HEK293 (cell line): ENCODE measurements at regions not wholly inside any gene's neighbourhood (a gene's known extent, or its start where the extent isn't known, plus 50 kb on each side); places are given as distances from the start of the nearest gene placed in this dataset.

Source experiments
- CTCF ChIA-PET: fragments of 350-600 bp; formaldehyde crosslinking; extraction: SDS; loops from one replicate; lab custom pipeline; 2021; ENCODE audit warnings: antibody characterized with exemption; lab: Yijun Ruan, JAX
- POLR2A ChIA-PET: fragments of 300-600 bp; formaldehyde crosslinking; extraction: SDS; loops from one replicate; lab custom pipeline; 2020; ENCODE audit warnings: antibody characterized with exemption, inconsistent platforms; lab: Yijun Ruan, JAX
- H3K27ac ChIP-seq: fragments of 200-500 bp; sonication (Bioruptor generic); 2 replicates; pipeline ENCODE4 v1.5.1; 2014; ENCODE audit warnings: low read depth, low read length, control low read depth, inconsistent platforms; ENCODE audit errors: extremely low read depth
- H3K36me3 ChIP-seq, 2 experiments: fragments of 200-500 bp in 1 of 2; sonication (Bioruptor generic) in 1 of 2; 1 replicate in 1 of 2; 2 replicates in 1 of 2; pipeline ENCODE4 v1.5.1; 2014 to 2017; ENCODE audit warnings: inconsistent platforms in 2 of 2, low read length in 2 of 2; ENCODE audit not compliant: control insufficient read depth in 2 of 2, insufficient read depth in 1 of 2
- H3K4me1 ChIP-seq: fragments of 200-500 bp; sonication (Bioruptor generic); 2 replicates; pipeline ENCODE4 v1.5.1; 2014; ENCODE audit warnings: mild to moderate bottlenecking, low read length, inconsistent platforms; ENCODE audit not compliant: control insufficient read depth, insufficient read depth
- H3K4me3 ChIP-seq: 2 replicates; pipeline ENCODE4 v1.5.1; 2011; ENCODE audit warnings: low read depth, mild to moderate bottlenecking, control low read depth, low read length, moderate library complexity
- H3K9me3 ChIP-seq: fragments of 200-500 bp; sonication (Bioruptor generic); 2 replicates; pipeline ENCODE4 v1.5.1; 2014; ENCODE audit warnings: low read depth, low read length, inconsistent platforms; ENCODE audit not compliant: control insufficient read depth, insufficient read depth
- FEZF1 ChIP-seq: fragments of 450-650 bp; formaldehyde crosslinking; IDR thresholded peaks from 2 replicates; pipeline ENCODE4 v1.5.1; 2016; ENCODE audit warnings: missing biosample characterization, missing genetic modification characterization
- YY2 ChIP-seq: fragments of 450-650 bp; formaldehyde crosslinking; IDR thresholded peaks from 2 replicates; pipeline ENCODE4 v1.5.1; 2016; ENCODE audit warnings: missing biosample characterization, missing genetic modification characterization
- ZBTB20 ChIP-seq: fragments of 450-650 bp; formaldehyde crosslinking; IDR thresholded peaks from 2 replicates; pipeline ENCODE4 v1.5.1; 2016; ENCODE audit warnings: missing biosample characterization, missing genetic modification characterization
- ZIC2 ChIP-seq: fragments of 450-650 bp; formaldehyde crosslinking; IDR thresholded peaks from 2 replicates; pipeline ENCODE4 v1.5.1; 2016; ENCODE audit warnings: missing biosample characterization, missing genetic modification characterization
- ZNF169 ChIP-seq: fragments of 450-650 bp; formaldehyde crosslinking; IDR thresholded peaks from 2 replicates; pipeline ENCODE4 v1.5.1; 2016; ENCODE audit warnings: missing biosample characterization, missing genetic modification characterization
- ZNF175 ChIP-seq: fragments of 450-650 bp; formaldehyde crosslinking; IDR thresholded peaks from 2 replicates; pipeline ENCODE4 v1.5.1; 2016; ENCODE audit warnings: missing biosample characterization, missing genetic modification characterization
- ZNF19 ChIP-seq: fragments of 450-650 bp; formaldehyde crosslinking; IDR thresholded peaks from 2 replicates; pipeline ENCODE4; 2016; ENCODE audit warnings: missing biosample characterization, missing genetic modification characterization, low read depth
- ZNF426 ChIP-seq: fragments of 450-650 bp; formaldehyde crosslinking; IDR thresholded peaks from 2 replicates; pipeline ENCODE4 v1.5.1; 2017; ENCODE audit warnings: missing biosample characterization, missing genetic modification characterization, mild to moderate bottlenecking, inconsistent platforms, moderate library complexity
- ZNF544 ChIP-seq: fragments of 450-650 bp; formaldehyde crosslinking; IDR thresholded peaks from 2 replicates; pipeline ENCODE4 v1.5.0; 2017; ENCODE audit warnings: missing biosample characterization, missing genetic modification characterization
- ZNF571 ChIP-seq: fragments of 450-650 bp; formaldehyde crosslinking; IDR thresholded peaks from 2 replicates; pipeline ENCODE4 v1.5.0; 2017; ENCODE audit warnings: missing biosample characterization, missing genetic modification characterization
- ZNF623 ChIP-seq: fragments of 450-650 bp; formaldehyde crosslinking; IDR thresholded peaks from 2 replicates; pipeline ENCODE4 v1.5.1; 2016; ENCODE audit warnings: missing biosample characterization, missing genetic modification characterization
- ZNF624 ChIP-seq: fragments of 450-650 bp; formaldehyde crosslinking; IDR thresholded peaks from 2 replicates; pipeline ENCODE4 v1.5.1; 2017; ENCODE audit warnings: missing biosample characterization, missing genetic modification characterization
- ZNF76 ChIP-seq: fragments of 450-650 bp; formaldehyde crosslinking; IDR thresholded peaks from 2 replicates; pipeline ENCODE4; 2016; ENCODE audit warnings: low read depth, missing biosample characterization, missing genetic modification characterization, borderline replicate concordance
- ZXDB ChIP-seq: fragments of 450-650 bp; formaldehyde crosslinking; IDR thresholded peaks from 2 replicates; pipeline ENCODE4 v1.5.1; 2016; ENCODE audit warnings: missing biosample characterization, missing genetic modification characterization
- TF ChIP-seq, protein P1 (sequence below): sonication (generic); formaldehyde crosslinking; IDR thresholded peaks from 2 replicates; pipeline ENCODE4 v1.8.1; 2022; ENCODE audit warnings: mild to moderate bottlenecking, moderate library complexity, missing genetic modification reagents
- TF ChIP-seq, protein P2 (sequence below): fragments of 450-650 bp; formaldehyde crosslinking; IDR thresholded peaks from 2 replicates; pipeline ENCODE4 v1.5.1; 2016; ENCODE audit warnings: missing biosample characterization, missing genetic modification characterization
- TF ChIP-seq, protein P3 (sequence below): fragments of 450-650 bp; formaldehyde crosslinking; IDR thresholded peaks from 2 replicates; pipeline ENCODE4 v1.5.1; 2016; ENCODE audit warnings: missing biosample characterization, missing genetic modification characterization, borderline replicate concordance
- TF ChIP-seq, protein P4 (sequence below): fragments of 450-650 bp; formaldehyde crosslinking; IDR thresholded peaks from 2 replicates; pipeline ENCODE4 v1.5.1; 2016; ENCODE audit warnings: missing biosample characterization, missing genetic modification characterization
- TF ChIP-seq, protein P5 (sequence below): fragments of 450-650 bp; formaldehyde crosslinking; IDR thresholded peaks from 2 replicates; pipeline ENCODE4 v1.5.1; 2017; ENCODE audit warnings: missing biosample characterization, missing genetic modification characterization
- TF ChIP-seq, protein P6 (sequence below): fragments of 450-650 bp; formaldehyde crosslinking; optimal IDR thresholded peaks from 2 replicates; pipeline ENCODE3; 2016; ENCODE audit warnings: missing biosample characterization, mild to moderate bottlenecking, missing genetic modification characterization
- TF ChIP-seq, protein P7 (sequence below): fragments of 450-650 bp; formaldehyde crosslinking; IDR thresholded peaks from 2 replicates; pipeline ENCODE4 v1.5.1; 2016; ENCODE audit warnings: missing biosample characterization, missing genetic modification characterization

DNA sequence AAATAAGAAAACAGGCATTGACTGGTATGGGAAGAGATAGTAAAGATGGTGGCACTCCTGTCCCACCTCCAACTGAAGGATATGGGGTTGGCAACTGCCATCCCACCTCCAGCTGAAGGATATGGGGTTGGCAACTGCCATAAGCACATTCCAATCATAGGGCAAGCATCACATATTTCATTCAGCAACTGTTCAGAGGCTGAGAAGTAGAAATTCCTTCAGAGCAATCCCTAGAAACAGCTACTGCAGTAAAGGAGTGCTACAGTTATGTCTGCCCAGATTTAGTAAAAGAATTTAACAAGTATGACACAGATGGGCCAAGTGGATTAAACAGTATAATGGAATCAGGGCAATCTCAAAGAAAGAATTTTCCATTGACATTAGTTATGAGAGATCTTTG, 156.8 kb downstream of the IMPG2 start:
- TF ChIP-seq, protein P1, sequence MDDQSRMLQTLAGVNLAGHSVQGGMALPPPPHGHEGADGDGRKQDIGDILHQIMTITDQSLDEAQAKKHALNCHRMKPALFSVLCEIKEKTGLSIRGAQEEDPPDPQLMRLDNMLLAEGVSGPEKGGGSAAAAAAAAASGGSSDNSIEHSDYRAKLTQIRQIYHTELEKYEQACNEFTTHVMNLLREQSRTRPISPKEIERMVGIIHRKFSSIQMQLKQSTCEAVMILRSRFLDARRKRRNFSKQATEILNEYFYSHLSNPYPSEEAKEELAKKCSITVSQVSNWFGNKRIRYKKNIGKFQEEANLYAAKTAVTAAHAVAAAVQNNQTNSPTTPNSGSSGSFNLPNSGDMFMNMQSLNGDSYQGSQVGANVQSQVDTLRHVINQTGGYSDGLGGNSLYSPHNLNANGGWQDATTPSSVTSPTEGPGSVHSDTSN: no peak
- TF ChIP-seq ZNF571 (tag by site-specific recombination) (no peak), ZNF624 (no peak), ZXDB (tag by site-specific recombination) (no peak), ZNF169 (tag by site-specific recombination) (no peak), ZNF76 (tag by site-specific recombination) (no peak), ZNF623 (tag by site-specific recombination) (no peak), ZIC2 (tag by site-specific recombination) (no peak), FEZF1 (tag by site-specific recombination) (no peak)
- TF ChIP-seq, protein P2, sequence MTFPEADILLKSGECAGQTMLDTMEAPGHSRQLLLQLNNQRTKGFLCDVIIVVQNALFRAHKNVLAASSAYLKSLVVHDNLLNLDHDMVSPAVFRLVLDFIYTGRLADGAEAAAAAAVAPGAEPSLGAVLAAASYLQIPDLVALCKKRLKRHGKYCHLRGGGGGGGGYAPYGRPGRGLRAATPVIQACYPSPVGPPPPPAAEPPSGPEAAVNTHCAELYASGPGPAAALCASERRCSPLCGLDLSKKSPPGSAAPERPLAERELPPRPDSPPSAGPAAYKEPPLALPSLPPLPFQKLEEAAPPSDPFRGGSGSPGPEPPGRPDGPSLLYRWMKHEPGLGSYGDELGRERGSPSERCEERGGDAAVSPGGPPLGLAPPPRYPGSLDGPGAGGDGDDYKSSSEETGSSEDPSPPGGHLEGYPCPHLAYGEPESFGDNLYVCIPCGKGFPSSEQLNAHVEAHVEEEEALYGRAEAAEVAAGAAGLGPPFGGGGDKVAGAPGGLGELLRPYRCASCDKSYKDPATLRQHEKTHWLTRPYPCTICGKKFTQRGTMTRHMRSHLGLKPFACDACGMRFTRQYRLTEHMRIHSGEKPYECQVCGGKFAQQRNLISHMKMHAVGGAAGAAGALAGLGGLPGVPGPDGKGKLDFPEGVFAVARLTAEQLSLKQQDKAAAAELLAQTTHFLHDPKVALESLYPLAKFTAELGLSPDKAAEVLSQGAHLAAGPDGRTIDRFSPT (tag by site-specific recombination): no peak
- TF ChIP-seq, protein P3, sequence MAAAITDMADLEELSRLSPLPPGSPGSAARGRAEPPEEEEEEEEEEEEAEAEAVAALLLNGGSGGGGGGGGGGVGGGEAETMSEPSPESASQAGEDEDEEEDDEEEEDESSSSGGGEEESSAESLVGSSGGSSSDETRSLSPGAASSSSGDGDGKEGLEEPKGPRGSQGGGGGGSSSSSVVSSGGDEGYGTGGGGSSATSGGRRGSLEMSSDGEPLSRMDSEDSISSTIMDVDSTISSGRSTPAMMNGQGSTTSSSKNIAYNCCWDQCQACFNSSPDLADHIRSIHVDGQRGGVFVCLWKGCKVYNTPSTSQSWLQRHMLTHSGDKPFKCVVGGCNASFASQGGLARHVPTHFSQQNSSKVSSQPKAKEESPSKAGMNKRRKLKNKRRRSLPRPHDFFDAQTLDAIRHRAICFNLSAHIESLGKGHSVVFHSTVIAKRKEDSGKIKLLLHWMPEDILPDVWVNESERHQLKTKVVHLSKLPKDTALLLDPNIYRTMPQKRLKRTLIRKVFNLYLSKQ (tag by site-specific recombination): no peak
- TF ChIP-seq, protein P4, sequence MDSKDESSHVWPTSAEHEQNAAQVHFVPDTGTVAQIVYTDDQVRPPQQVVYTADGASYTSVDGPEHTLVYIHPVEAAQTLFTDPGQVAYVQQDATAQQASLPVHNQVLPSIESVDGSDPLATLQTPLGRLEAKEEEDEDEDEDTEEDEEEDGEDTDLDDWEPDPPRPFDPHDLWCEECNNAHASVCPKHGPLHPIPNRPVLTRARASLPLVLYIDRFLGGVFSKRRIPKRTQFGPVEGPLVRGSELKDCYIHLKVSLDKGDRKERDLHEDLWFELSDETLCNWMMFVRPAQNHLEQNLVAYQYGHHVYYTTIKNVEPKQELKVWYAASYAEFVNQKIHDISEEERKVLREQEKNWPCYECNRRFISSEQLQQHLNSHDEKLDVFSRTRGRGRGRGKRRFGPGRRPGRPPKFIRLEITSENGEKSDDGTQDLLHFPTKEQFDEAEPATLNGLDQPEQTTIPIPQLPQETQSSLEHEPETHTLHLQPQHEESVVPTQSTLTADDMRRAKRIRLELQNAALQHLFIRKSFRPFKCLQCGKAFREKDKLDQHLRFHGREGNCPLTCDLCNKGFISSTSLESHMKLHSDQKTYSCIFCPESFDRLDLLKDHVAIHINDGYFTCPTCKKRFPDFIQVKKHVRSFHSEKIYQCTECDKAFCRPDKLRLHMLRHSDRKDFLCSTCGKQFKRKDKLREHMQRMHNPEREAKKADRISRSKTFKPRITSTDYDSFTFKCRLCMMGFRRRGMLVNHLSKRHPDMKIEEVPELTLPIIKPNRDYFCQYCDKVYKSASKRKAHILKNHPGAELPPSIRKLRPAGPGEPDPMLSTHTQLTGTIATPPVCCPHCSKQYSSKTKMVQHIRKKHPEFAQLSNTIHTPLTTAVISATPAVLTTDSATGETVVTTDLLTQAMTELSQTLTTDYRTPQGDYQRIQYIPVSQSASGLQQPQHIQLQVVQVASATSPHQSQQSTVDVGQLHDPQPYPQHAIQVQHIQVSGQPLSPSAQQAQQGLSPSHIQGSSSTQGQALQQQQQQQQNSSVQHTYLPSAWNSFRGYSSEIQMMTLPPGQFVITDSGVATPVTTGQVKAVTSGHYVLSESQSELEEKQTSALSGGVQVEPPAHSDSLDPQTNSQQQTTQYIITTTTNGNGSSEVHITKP: no peak
- TF ChIP-seq, protein P5, sequence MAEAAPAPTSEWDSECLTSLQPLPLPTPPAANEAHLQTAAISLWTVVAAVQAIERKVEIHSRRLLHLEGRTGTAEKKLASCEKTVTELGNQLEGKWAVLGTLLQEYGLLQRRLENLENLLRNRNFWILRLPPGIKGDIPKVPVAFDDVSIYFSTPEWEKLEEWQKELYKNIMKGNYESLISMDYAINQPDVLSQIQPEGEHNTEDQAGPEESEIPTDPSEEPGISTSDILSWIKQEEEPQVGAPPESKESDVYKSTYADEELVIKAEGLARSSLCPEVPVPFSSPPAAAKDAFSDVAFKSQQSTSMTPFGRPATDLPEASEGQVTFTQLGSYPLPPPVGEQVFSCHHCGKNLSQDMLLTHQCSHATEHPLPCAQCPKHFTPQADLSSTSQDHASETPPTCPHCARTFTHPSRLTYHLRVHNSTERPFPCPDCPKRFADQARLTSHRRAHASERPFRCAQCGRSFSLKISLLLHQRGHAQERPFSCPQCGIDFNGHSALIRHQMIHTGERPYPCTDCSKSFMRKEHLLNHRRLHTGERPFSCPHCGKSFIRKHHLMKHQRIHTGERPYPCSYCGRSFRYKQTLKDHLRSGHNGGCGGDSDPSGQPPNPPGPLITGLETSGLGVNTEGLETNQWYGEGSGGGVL (tag by site-specific recombination): no peak
- CTCF ChIA-PET: no interaction called here
- Histone ChIP-seq H3K36me3 (no peaks in the 10 kb centered on the region), H3K4me3 (no peak overlapping the region), H3K4me1 (no peaks in the 10 kb centered on the region), H3K9me3 (no peaks in the 10 kb centered on the region), H3K27ac (no peak overlapping the region)
- POLR2A ChIA-PET: no interaction called here

DNA sequence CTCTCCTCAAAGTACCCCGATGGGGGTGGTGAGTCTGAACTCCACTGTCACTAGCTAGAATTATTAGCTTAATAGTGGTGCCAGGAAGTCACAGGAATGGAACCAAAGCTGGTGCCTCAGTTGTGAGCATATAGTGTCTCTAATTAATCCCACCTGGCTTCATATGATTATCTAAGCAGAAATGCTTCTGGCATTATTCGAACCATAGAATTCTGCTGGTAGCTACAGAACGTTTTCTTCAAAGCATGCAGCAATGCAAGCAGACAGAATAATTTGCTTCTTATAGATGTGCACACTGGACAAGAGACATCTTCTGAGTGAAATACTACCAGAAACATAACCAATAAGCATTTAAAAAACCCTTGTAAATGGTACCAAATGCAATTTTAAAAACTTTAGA, 160.9 kb downstream of the IMPG2 start:
- Histone ChIP-seq H3K4me3 (no peak overlapping the region), H3K27ac (no peak overlapping the region), H3K36me3 (no peaks in the 10 kb centered on the region), H3K4me1 (no peaks in the 10 kb centered on the region), H3K9me3 (no peaks in the 10 kb centered on the region)
- POLR2A ChIA-PET: no interaction called here
- CTCF ChIA-PET: no interaction called here
- TF ChIP-seq, protein P6, sequence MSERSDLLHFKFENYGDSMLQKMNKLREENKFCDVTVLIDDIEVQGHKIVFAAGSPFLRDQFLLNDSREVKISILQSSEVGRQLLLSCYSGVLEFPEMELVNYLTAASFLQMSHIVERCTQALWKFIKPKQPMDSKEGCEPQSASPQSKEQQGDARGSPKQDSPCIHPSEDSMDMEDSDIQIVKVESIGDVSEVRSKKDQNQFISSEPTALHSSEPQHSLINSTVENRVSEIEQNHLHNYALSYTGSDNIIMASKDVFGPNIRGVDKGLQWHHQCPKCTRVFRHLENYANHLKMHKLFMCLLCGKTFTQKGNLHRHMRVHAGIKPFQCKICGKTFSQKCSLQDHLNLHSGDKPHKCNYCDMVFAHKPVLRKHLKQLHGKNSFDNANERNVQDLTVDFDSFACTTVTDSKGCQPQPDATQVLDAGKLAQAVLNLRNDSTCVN (tag by site-specific recombination): no peak
- TF ChIP-seq YY2 (no peak), ZNF19 (tag by site-specific recombination) (no peak), ZNF544 (tag by site-specific recombination) (no peak), ZNF175 (no peak), ZNF426 (no peak), ZBTB20 (no peak)
- TF ChIP-seq, protein P7, sequence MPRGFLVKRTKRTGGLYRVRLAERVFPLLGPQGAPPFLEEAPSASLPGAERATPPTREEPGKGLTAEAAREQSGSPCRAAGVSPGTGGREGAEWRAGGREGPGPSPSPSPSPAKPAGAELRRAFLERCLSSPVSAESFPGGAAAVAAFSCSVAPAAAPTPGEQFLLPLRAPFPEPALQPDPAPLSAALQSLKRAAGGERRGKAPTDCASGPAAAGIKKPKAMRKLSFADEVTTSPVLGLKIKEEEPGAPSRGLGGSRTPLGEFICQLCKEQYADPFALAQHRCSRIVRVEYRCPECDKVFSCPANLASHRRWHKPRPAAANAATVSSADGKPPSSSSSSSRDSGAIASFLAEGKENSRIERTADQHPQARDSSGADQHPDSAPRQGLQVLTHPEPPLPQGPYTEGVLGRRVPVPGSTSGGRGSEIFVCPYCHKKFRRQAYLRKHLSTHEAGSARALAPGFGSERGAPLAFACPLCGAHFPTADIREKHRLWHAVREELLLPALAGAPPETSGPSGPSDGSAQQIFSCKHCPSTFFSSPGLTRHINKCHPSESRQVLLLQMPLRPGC (tag by site-specific recombination): no peak
- TF ChIP-seq, all 188 proteins: peak for 0
